ENCODE measurements at regions not wholly inside any gene's neighbourhood (a gene's known extent, or its start where the extent isn't known, plus 50 kb on each side); places are given as distances from the start of the nearest gene placed in this dataset.

GRCh38 chr10:130263289-130263688, 127.1 kb downstream of the GLRX3 start:
- no peak for TF ChIP-seq CTCF (IDR thresholded peaks at IDR 0.05 in 4 of 5, conservative IDR thresholded peaks at IDR 0.05 in 1 of 5)
- TF ChIP-seq POLR2A (IDR thresholded peaks at IDR 0.05) = no peak
